Mesodermal cell (in vitro differentiated cells): ENCODE measurements at regions not wholly inside any gene's neighbourhood (a gene's known extent, or its start where the extent isn't known, plus 50 kb on each side); places are given as distances from the start of the nearest gene placed in this dataset.

Experiments
- H3K27ac ChIP-seq: 2 replicates; pipeline ENCODE4 v1.7.0; 2013; ENCODE audit warnings: mild to moderate bottlenecking, low read depth, low read length, moderate library complexity; ENCODE audit not compliant: severe bottlenecking
- H3K36me3 ChIP-seq: 2 replicates; pipeline ENCODE4 v1.7.1; 2013; ENCODE audit warnings: mild to moderate bottlenecking, low read length, moderate library complexity; ENCODE audit not compliant: control insufficient read depth, insufficient read depth
- H3K4me1 ChIP-seq: one replicate; pipeline ENCODE4 v1.7.1; 2013; ENCODE audit warnings: mild to moderate bottlenecking, low read length; ENCODE audit not compliant: insufficient read depth, control insufficient read depth, poor library complexity, severe bottlenecking
- H3K4me3 ChIP-seq: 2 replicates; pipeline ENCODE4 v1.7.0; 2013; ENCODE audit warnings: low read length, control low read depth, mild to moderate bottlenecking; ENCODE audit not compliant: insufficient read depth, poor library complexity, severe bottlenecking; ENCODE audit errors: extremely low read depth
- H3K9me3 ChIP-seq: 2 replicates; pipeline ENCODE4 v1.7.1; 2013; ENCODE audit warnings: mild to moderate bottlenecking, low read length, moderate library complexity; ENCODE audit not compliant: control insufficient read depth
- WGBS, 2 experiments: methylation state at CpG; one replicate each; pipeline ENCODE4 v1.1.5; 2013; ENCODE audit warnings: missing lambda C conversion rate in 2 of 2; ENCODE audit not compliant: insufficient coverage in 2 of 2; 5-methylcytosine and 5-hydroxymethylcytosine counted together

GRCh38 chr1:213678753-213679152 lies 309.0 kb upstream of the PROX1 start:
- H3K4me3 ChIP-seq: no peak overlapping the region
- H3K9me3 ChIP-seq: no peaks in the 10 kb centered on the region
- 89 to 90% methylated on average over 3 of the region's 3 CpGs for WGBS, 2 experiments
- H3K36me3 ChIP-seq: no peaks in the 10 kb centered on the region
- no peak overlapping the region for H3K27ac ChIP-seq
- no peaks in the 10 kb centered on the region for H3K4me1 ChIP-seq

DNA sequence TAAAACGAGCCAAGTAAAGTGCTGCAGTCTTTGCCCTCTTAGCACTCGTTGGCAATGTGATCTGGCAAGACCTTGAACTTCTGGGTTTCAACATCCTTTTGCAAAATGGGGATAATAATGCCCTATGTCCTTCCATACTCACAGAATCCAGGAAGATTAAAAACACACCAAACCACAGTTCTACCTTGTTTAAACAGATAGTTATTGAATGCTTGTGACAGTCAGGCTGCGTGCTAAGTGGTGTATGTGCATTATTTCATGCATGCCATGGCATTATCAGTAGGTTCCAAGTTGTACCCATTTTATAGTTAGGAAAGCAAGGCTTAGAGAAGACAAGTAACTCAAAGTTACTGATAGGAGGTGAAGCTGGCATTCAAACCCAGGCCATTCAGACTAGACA lies 308.6 kb upstream of the PROX1 start:
- Histone ChIP-seq H3K4me3 (no peak overlapping the region), H3K27ac (no peak overlapping the region), H3K4me1 (no peaks in the 10 kb centered on the region), H3K9me3 (no peaks in the 10 kb centered on the region), H3K36me3 (no peaks in the 10 kb centered on the region)
- 53 to 56% methylated on average over 3 of the region's 3 CpGs for WGBS, 2 experiments

- no peaks in the 10 kb centered on the region for H3K4me1 ChIP-seq
- WGBS, 2 experiments: 77 to 82% methylated on average over 4 to 6 of the region's 8 CpGs
- H3K36me3 ChIP-seq: no peaks in the 10 kb centered on the region
- no peaks in the 10 kb centered on the region for H3K9me3 ChIP-seq
- H3K4me3 ChIP-seq: no peak overlapping the region
- no peak overlapping the region for H3K27ac ChIP-seq
Measured at GRCh38 chr1:213680677-213681325, 307.0 kb upstream of the PROX1 start.

GRCh38 chr1:213681788-213682340 lies 305.9 kb upstream of the PROX1 start:
- WGBS, 2 experiments: 91 to 92% methylated on average over 3 of the region's 3 CpGs
- Histone ChIP-seq H3K4me3 (no peak overlapping the region), H3K27ac (no peak overlapping the region), H3K9me3 (no peaks in the 10 kb centered on the region), H3K36me3 (no peaks in the 10 kb centered on the region), H3K4me1 (no peaks in the 10 kb centered on the region)

DNA sequence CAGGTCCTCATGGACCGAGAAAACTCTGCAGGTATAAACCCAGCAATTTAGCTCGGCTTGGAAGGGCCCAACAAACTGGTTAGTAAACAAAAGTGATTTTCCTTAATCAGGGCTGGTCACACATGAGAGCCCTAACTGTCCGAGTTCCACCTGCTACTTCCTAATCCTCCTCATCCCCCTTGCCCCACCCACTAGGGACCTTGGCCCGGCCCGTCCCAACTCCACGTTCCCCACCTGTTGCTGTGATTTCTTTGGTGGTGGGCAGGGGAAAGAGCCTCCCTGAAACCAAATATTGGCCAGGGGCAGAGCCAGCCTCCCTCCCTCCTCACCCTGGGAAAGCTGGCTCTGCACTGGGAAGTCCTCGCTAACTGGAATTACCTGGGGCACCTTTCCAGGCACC lies 304.2 kb upstream of the PROX1 start:
- 81 to 90% methylated on average over 2 to 4 of the region's 7 CpGs for WGBS, 2 experiments
- no peaks in the 10 kb centered on the region for H3K36me3 ChIP-seq
- H3K4me3 ChIP-seq: no peak overlapping the region
- no peaks in the 10 kb centered on the region for H3K9me3 ChIP-seq
- H3K4me1 ChIP-seq: no peaks in the 10 kb centered on the region
- H3K27ac ChIP-seq: no peak overlapping the region

DNA sequence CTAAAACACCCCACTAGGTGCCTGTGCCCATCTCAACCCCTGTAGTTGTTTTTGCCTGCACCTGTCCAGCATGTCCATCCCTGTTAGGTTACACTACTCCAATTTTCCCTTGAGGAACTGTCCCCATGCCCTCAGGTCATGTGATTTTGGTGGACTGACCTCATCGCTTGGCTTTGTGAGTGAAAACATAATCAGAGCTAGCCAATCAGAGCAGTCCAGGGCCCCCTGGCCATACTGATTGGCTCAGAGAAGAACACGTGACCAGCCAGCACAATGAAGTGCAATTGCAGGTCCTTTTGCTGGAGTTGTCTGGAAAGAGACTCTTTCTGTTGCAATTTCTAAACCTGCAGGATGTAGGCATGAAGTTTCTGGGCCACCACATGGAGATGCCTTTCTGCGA lies 303.3 kb upstream of the PROX1 start:
- no peaks in the 10 kb centered on the region for H3K4me1 ChIP-seq
- H3K27ac ChIP-seq: no peak overlapping the region
- no peak overlapping the region for H3K4me3 ChIP-seq
- WGBS, 2 experiments: 90 to 94% methylated on average over 3 of the region's 3 CpGs
- no peaks in the 10 kb centered on the region for H3K36me3 ChIP-seq
- H3K9me3 ChIP-seq: no peaks in the 10 kb centered on the region

DNA sequence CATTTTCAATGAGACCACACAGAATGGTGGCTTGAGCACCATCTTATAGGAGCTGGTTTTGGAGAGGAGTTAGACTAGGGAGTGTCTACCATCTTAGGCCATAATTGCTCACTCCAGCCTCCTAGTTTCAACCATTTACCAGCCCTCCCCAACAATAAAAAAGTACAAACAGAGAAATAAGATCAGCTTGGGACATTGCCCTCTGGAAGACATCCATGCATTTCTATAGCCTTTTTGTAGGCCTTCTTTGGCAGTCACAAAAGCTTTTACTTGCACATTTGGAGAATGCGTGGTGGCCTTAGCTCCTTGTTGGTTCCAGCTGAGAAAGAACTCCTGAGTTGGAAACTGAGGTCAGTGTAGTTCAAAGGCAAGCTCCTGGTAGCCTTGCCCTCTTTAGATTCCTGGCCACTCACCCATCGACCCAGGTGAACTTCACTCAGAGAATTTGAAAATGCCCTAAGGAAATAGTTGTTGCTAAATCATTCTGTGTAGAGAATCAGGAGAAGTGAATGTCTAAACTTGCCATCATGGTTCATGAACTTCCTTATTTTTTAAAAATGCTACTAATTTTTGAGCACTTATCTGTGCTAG lies 301.7 kb upstream of the PROX1 start:
- no peaks in the 10 kb centered on the region for H3K36me3 ChIP-seq
- WGBS, 2 experiments: 93 to 100% methylated on average over 2 of the region's 2 CpGs
- H3K27ac ChIP-seq: no peak overlapping the region

GRCh38 chr1:213686983-213687382 lies 300.8 kb upstream of the PROX1 start:
- 90 to 100% methylated on average over 2 of the region's 3 CpGs for WGBS, 2 experiments
- Histone ChIP-seq H3K36me3 (no peaks in the 10 kb centered on the region), H3K4me3 (no peak overlapping the region), H3K27ac (no peak overlapping the region), H3K9me3 (no peaks in the 10 kb centered on the region), H3K4me1 (no peaks in the 10 kb centered on the region)

More for the DNA sequence above, 301.7 kb upstream of the PROX1 start:
- H3K4me1 ChIP-seq: no peaks in the 10 kb centered on the region
- no peak overlapping the region for H3K4me3 ChIP-seq
- H3K9me3 ChIP-seq: no peaks in the 10 kb centered on the region

GRCh38 chr1:213687832-213688231 lies 299.9 kb upstream of the PROX1 start:
- H3K9me3 ChIP-seq: no peaks in the 10 kb centered on the region
- H3K36me3 ChIP-seq: no peaks in the 10 kb centered on the region
- H3K27ac ChIP-seq: no peak overlapping the region
- H3K4me3 ChIP-seq: no peak overlapping the region
- H3K4me1 ChIP-seq: no peaks in the 10 kb centered on the region
- 38 to 84% methylated on average over 1 to 5 of the region's 7 CpGs for WGBS, 2 experiments

GRCh38 chr1:213688655-213689054 lies 299.1 kb upstream of the PROX1 start:
- H3K27ac ChIP-seq: no peak overlapping the region
- no peaks in the 10 kb centered on the region for H3K4me1 ChIP-seq
- no peak overlapping the region for H3K4me3 ChIP-seq
- H3K9me3 ChIP-seq: no peaks in the 10 kb centered on the region
- WGBS, 2 experiments: no CpG with 5 or more reads among the region's 2 CpGs
- H3K36me3 ChIP-seq: no peaks in the 10 kb centered on the region

DNA sequence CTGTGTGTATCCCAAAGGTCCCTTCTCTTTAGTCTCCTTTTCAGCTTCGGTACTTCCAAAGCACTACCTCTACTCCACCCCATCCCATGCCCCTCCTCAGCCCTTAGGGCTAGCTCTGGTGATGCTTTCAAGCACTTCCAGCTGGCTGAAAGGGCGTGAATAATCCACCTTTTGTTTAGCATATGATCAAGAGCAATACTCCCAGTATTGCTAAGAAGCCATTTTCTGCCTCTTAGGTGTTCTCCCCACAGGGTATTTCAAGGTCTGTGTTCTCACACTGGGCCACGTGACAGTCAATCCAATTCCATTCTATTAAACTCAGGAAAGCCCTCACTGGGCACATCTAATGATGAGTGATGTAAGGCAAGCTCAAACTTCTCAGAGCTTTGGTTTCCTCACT lies 298.5 kb upstream of the PROX1 start:
- H3K4me1 ChIP-seq: no peaks in the 10 kb centered on the region
- H3K36me3 ChIP-seq: no peaks in the 10 kb centered on the region
- 65 to 86% methylated on average over 2 of the region's 3 CpGs for whole genome bisulfite sequencing, 2 experiments
- H3K9me3 ChIP-seq: no peaks in the 10 kb centered on the region
- no peak overlapping the region for H3K4me3 ChIP-seq
- no peak overlapping the region for H3K27ac ChIP-seq
